ENCODE measurements at regions not wholly inside any gene's neighbourhood (a gene's known extent, or its start where the extent isn't known, plus 50 kb on each side); places are given as distances from the start of the nearest gene placed in this dataset.

DNA sequence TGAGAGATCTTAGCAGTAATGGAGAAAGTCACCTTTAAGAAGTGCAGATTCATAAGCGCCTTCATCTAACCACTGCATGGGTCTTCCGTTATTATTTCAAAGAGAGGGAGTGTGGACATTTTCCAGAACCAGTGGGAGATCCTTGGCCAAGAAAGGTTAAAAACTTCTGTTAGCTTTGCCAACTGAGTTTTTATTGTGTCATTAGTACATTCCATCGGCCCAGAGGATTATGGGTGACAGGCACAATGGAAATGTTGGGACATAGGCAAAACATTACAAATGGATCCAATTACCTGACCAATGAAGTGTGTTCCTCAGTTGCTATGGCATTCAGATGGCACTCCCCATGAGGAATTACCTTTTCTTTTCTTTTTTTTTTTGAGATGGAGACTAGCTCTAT, 115.5 kb downstream of the PPIAL4G start:
- TF ChIP-seq EP300 (IDR thresholded peaks at IDR 0.05; ENCODE audit: borderline replicate concordance in 1 of 2, low read depth in 1 of 2, low read length in 1 of 2) (no peak), CTCF (IDR thresholded peaks at IDR 0.05) (no peak), GABPA (IDR thresholded peaks at IDR 0.05; ENCODE audit: low read depth) (no peak), YY1 (IDR thresholded peaks at IDR 0.05; ENCODE audit: low read depth) (no peak)
- TF ChIP-seq, protein P1, sequence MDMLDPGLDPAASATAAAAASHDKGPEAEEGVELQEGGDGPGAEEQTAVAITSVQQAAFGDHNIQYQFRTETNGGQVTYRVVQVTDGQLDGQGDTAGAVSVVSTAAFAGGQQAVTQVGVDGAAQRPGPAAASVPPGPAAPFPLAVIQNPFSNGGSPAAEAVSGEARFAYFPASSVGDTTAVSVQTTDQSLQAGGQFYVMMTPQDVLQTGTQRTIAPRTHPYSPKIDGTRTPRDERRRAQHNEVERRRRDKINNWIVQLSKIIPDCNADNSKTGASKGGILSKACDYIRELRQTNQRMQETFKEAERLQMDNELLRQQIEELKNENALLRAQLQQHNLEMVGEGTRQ (IDR thresholded peaks at IDR 0.05; ENCODE audit: borderline replicate concordance, low read depth, low read length) = no peak
- TF ChIP-seq, protein P2, sequence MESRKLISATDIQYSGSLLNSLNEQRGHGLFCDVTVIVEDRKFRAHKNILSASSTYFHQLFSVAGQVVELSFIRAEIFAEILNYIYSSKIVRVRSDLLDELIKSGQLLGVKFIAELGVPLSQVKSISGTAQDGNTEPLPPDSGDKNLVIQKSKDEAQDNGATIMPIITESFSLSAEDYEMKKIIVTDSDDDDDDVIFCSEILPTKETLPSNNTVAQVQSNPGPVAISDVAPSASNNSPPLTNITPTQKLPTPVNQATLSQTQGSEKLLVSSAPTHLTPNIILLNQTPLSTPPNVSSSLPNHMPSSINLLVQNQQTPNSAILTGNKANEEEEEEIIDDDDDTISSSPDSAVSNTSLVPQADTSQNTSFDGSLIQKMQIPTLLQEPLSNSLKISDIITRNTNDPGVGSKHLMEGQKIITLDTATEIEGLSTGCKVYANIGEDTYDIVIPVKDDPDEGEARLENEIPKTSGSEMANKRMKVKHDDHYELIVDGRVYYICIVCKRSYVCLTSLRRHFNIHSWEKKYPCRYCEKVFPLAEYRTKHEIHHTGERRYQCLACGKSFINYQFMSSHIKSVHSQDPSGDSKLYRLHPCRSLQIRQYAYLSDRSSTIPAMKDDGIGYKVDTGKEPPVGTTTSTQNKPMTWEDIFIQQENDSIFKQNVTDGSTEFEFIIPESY (IDR thresholded peaks at IDR 0.05; ENCODE audit: borderline replicate concordance, low read depth) = no peak

Data from SK-N-SH (cell line).